Endothelial cell of umbilical vein (primary cell): ENCODE measurements at regions not wholly inside any gene's neighbourhood (a gene's known extent, or its start where the extent isn't known, plus 50 kb on each side); places are given as distances from the start of the nearest gene placed in this dataset.

Experiments used
- CTCF ChIP-seq, 2 donors: IDR thresholded peaks; 1 replicate in 1 of 2; 2 replicates in 1 of 2; pipeline ENCODE4 v1.5.1; 2011; ENCODE audit warnings: low read length in 2 of 2, mild to moderate bottlenecking in 2 of 2, moderate library complexity in 2 of 2, control low read depth in 1 of 2, inconsistent platforms in 1 of 2, low read depth in 1 of 2; ENCODE audit not compliant: insufficient read depth in 1 of 2; ENCODE audit errors: extremely low read depth in 1 of 2
- EZH2 ChIP-seq: IDR thresholded peaks from 2 replicates; pipeline ENCODE4 v1.6.1; 2012; ENCODE audit warnings: borderline replicate concordance, low read depth, mild to moderate bottlenecking, moderate library complexity, low read length, inconsistent platforms; ENCODE audit not compliant: severe bottlenecking
- FOS ChIP-seq: IDR thresholded peaks from 2 replicates; pipeline ENCODE4 v1.6.1; 2011; ENCODE audit warnings: mild to moderate bottlenecking, low read length, moderate library complexity, borderline replicate concordance; ENCODE audit not compliant: insufficient read depth
- GATA2 ChIP-seq: IDR thresholded peaks from 2 replicates; pipeline ENCODE4 v1.7.0; 2011; ENCODE audit warnings: low read depth, mild to moderate bottlenecking, moderate library complexity, mixed read lengths, low read length; ENCODE audit not compliant: insufficient read length, insufficient read depth
- MAX ChIP-seq: IDR thresholded peaks from 2 replicates; pipeline ENCODE4 v1.6.1; 2011; ENCODE audit not compliant: insufficient read depth, insufficient read length
- MYC ChIP-seq: IDR thresholded peaks from one replicate; pipeline ENCODE4 v1.6.1; 2011; ENCODE audit warnings: mild to moderate bottlenecking, low read depth, low read length
- POLR2A ChIP-seq: IDR thresholded peaks from 2 replicates; pipeline ENCODE4 v1.6.1; 2012; ENCODE audit warnings: low read depth, mild to moderate bottlenecking, control low read depth, low read length
- POLR2AphosphoS5 ChIP-seq: IDR thresholded peaks from 2 replicates; pipeline ENCODE4 v1.6.1; 2012; ENCODE audit warnings: low read depth, mild to moderate bottlenecking, control low read depth, low read length, moderate library complexity; ENCODE audit not compliant: insufficient read depth

GRCh38 chr1:55376897-55377296 lies 161.7 kb upstream of the USP24 start:
- TF ChIP-seq CTCF (IDR thresholded peaks at IDR 0.05; ENCODE audit: extremely low read depth in 1 of 2, insufficient read depth in 1 of 2, low read depth in 1 of 2, low read length in 2 of 2): no peak
- TF ChIP-seq POLR2A: no peak
- TF ChIP-seq EZH2: no peak
- no peak for TF ChIP-seq MAX
- no peak for TF ChIP-seq FOS
- TF ChIP-seq POLR2AphosphoS5: no peak
- TF ChIP-seq MYC: no peak
- TF ChIP-seq GATA2: no peak
